H9 (cell line): ENCODE measurements at regions not wholly inside any gene's neighbourhood (a gene's known extent, or its start where the extent isn't known, plus 50 kb on each side); places are given as distances from the start of the nearest gene placed in this dataset.

ENCODE experiments used
- DNase-seq: peaks from one replicate; pipeline ENCODE4 v3.0.0-alpha.2; 2017
- H2AFZ ChIP-seq: one replicate; pipeline ENCODE4 v1.6.1; 2013; ENCODE audit warnings: mild to moderate bottlenecking, low read length, control low read depth, moderate library complexity
- H2AK5ac ChIP-seq: 2 replicates; pipeline ENCODE4 v1.6.1; 2013; ENCODE audit warnings: low read length, control low read depth, mixed read lengths; ENCODE audit not compliant: insufficient read length
- H2BK120ac ChIP-seq: one replicate; pipeline ENCODE4 v1.6.1; 2013; ENCODE audit warnings: low read depth, mild to moderate bottlenecking, low read length, control low read depth, inconsistent platforms; ENCODE audit not compliant: poor library complexity, severe bottlenecking
- H2BK12ac ChIP-seq: 2 replicates; pipeline ENCODE4 v1.6.1; 2013; ENCODE audit warnings: low read length, control low read depth, mixed read lengths, low read depth; ENCODE audit not compliant: insufficient read length
- H2BK15ac ChIP-seq: 2 replicates; pipeline ENCODE4 v1.6.1; 2013; ENCODE audit warnings: low read depth, low read length, control low read depth
- H2BK20ac ChIP-seq: one replicate; pipeline ENCODE4 v1.6.1; 2013; ENCODE audit warnings: low read depth, mild to moderate bottlenecking, low read length, control low read depth, inconsistent platforms; ENCODE audit not compliant: poor library complexity, severe bottlenecking
- H2BK5ac ChIP-seq: 2 replicates; pipeline ENCODE4 v1.6.1; 2013; ENCODE audit warnings: low read length, control low read depth, mixed read lengths; ENCODE audit not compliant: insufficient read length
- H3K14ac ChIP-seq: 2 replicates; pipeline ENCODE4 v1.6.1; 2013; ENCODE audit warnings: low read length, control low read depth; ENCODE audit not compliant: insufficient read depth
- H3K18ac ChIP-seq: 2 replicates; pipeline ENCODE4 v1.6.1; 2013; ENCODE audit warnings: low read depth, mild to moderate bottlenecking, mixed read lengths, low read length, control low read depth; ENCODE audit not compliant: insufficient read length
- H3K23ac ChIP-seq: 2 replicates; pipeline ENCODE4 v1.6.1; 2013; ENCODE audit warnings: low read length, control low read depth, mixed read lengths, low read depth; ENCODE audit not compliant: insufficient read length
- H3K23me2 ChIP-seq: 2 replicates; pipeline ENCODE4 v1.6.1; 2013; ENCODE audit warnings: low read depth, mild to moderate bottlenecking, mixed read lengths, low read length, control low read depth; ENCODE audit not compliant: insufficient read length, poor library complexity, severe bottlenecking
- H3K27ac ChIP-seq: 2 replicates; pipeline ENCODE4 v1.5.1; 2013; ENCODE audit warnings: low read length, control low read depth, mixed read lengths, low read depth; ENCODE audit not compliant: insufficient read length
- H3K27me3 ChIP-seq: 2 replicates; pipeline ENCODE4 v1.6.1; 2013; ENCODE audit warnings: low read length, control low read depth, inconsistent platforms; ENCODE audit not compliant: insufficient read depth
- H3K4ac ChIP-seq: 2 replicates; pipeline ENCODE4 v1.6.1; 2013; ENCODE audit warnings: low read depth, mild to moderate bottlenecking, control low read depth, inconsistent platforms, low read length, moderate library complexity
- H3K4me1 ChIP-seq: 2 replicates; pipeline ENCODE4 v1.6.1; 2013; ENCODE audit warnings: low read length, control low read depth, inconsistent platforms; ENCODE audit not compliant: insufficient read depth
- H3K4me2 ChIP-seq: 2 replicates; pipeline ENCODE4 v1.6.1; 2013; ENCODE audit warnings: low read length, control low read depth, mixed read lengths; ENCODE audit not compliant: insufficient read length, insufficient read depth
- H3K56ac ChIP-seq: 2 replicates; pipeline ENCODE4 v1.6.1; 2013; ENCODE audit warnings: low read depth, mild to moderate bottlenecking, mixed read lengths, low read length, control low read depth; ENCODE audit not compliant: insufficient read length
- H3K79me1 ChIP-seq: 2 replicates; pipeline ENCODE4 v1.6.1; 2013; ENCODE audit warnings: low read depth, mild to moderate bottlenecking, moderate library complexity, low read length, control low read depth, inconsistent platforms; ENCODE audit not compliant: insufficient read depth, poor library complexity, severe bottlenecking
- H3K79me2 ChIP-seq: 2 replicates; pipeline ENCODE4 v1.6.1; 2013; ENCODE audit warnings: low read length, control low read depth, inconsistent platforms; ENCODE audit not compliant: insufficient read depth
- H3K9ac ChIP-seq: 2 replicates; pipeline ENCODE4 v1.6.1; 2013; ENCODE audit warnings: low read length, control low read depth, mixed read lengths; ENCODE audit not compliant: insufficient read length; ENCODE audit errors: extremely low read depth
- H3K9me3 ChIP-seq: one replicate; pipeline ENCODE4 v1.6.1; 2013; ENCODE audit warnings: low read depth, low read length, inconsistent platforms; ENCODE audit not compliant: control insufficient read depth
- H3T11ph ChIP-seq: one replicate; pipeline ENCODE4 v1.6.1; 2013; ENCODE audit warnings: mild to moderate bottlenecking, low read length, control low read depth, inconsistent platforms
- H4K20me1 ChIP-seq: one replicate; pipeline ENCODE4 v1.6.1; 2013; ENCODE audit not compliant: control insufficient read depth, insufficient read length, insufficient read depth
- H4K5ac ChIP-seq: 2 replicates; pipeline ENCODE4 v1.6.1; 2013; ENCODE audit warnings: low read depth, mild to moderate bottlenecking, mixed read lengths, low read length, control low read depth; ENCODE audit not compliant: insufficient read length
- H4K8ac ChIP-seq: replicated peaks from 2 replicates; pipeline ENCODE4 v1.6.1; 2013; ENCODE audit warnings: low read length, control low read depth, mixed read lengths, low read depth; ENCODE audit not compliant: insufficient read length
- H4K91ac ChIP-seq: 2 replicates; pipeline ENCODE4 v1.6.1; 2013; ENCODE audit warnings: low read depth, mild to moderate bottlenecking, moderate library complexity, mixed read lengths, low read length, control low read depth; ENCODE audit not compliant: insufficient read length
- H3K27ac Mint-ChIP-seq, 3 experiments: 2 replicates in 2 of 3; 3 replicates in 1 of 3; pipeline ENCODE4 v1.8.0; 2020 to 2021; ENCODE audit warnings: mixed read lengths in 3 of 3, mild to moderate bottlenecking in 1 of 3, moderate library complexity in 1 of 3
- H3K27me3 Mint-ChIP-seq: 2 replicates; pipeline ENCODE4 v1.8.0; 2021; ENCODE audit warnings: low read depth, mild to moderate bottlenecking, moderate library complexity, mixed read lengths
- H3K36me3 Mint-ChIP-seq, 3 experiments: 2 replicates in 2 of 3; 3 replicates in 1 of 3; pipeline ENCODE4 v1.8.0; 2020 to 2021; ENCODE audit warnings: low read depth in 3 of 3, mixed read lengths in 3 of 3; ENCODE audit not compliant: insufficient read depth in 1 of 3
- H3K4me1 Mint-ChIP-seq, 2 experiments: 2 replicates each; pipeline ENCODE4 v1.8.0; 2020; ENCODE audit warnings: mixed read lengths in 2 of 2
- H3K4me3 Mint-ChIP-seq, 2 experiments: 2 replicates in 1 of 2; 3 replicates in 1 of 2; pipeline ENCODE4 v1.8.0; 2020 to 2021; ENCODE audit warnings: mild to moderate bottlenecking in 2 of 2, mixed read lengths in 2 of 2, moderate library complexity in 1 of 2
- H3K9me3 Mint-ChIP-seq, 2 experiments: 2 replicates in 1 of 2; 3 replicates in 1 of 2; pipeline ENCODE4 v1.8.0; 2020; ENCODE audit warnings: mild to moderate bottlenecking in 2 of 2, mixed read lengths in 2 of 2, moderate library complexity in 1 of 2
- WGBS: extraction: QIAGEN DNeasy Blood & Tissue Kit; methylation state at CpG from one replicate; pipeline ENCODE4 v1.1.7; 2013; ENCODE audit warnings: missing lambda C conversion rate, low lambda C conversion rate, mixed read lengths; ENCODE audit not compliant: insufficient read length; ENCODE audit errors: extremely low coverage; 5-methylcytosine and 5-hydroxymethylcytosine counted together
- TF ChIP-seq, protein P1 (sequence below): fragments of 200-600 bp; sonication (generic); conservative IDR thresholded peaks from 3 replicates; pipeline ENCODE4 v1.8.0; 2021; ENCODE audit warnings: antibody characterized with exemption, mild to moderate bottlenecking

DNA sequence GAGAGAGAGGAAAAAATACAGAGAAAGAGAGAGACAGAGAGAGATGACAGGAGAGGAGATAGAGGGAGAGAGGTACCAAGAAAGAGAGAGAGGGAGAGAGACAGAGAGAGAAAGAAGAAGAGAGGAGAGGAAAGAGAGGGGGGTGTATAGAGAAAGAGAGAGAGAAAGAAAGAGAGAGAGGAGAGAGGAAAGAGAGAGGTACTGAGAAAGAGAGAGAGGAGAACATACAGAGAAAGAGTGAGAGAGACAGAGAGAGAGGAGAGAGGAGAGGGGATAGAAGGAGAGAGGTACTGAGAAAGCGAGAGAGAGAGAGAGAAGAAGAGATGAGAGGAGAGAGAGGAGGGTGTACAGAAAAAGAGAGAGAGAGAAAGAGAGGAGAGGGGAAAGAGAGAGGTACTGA is 269.4 kb downstream of the CRLF2 start:
- no peak overlapping the region for H2AFZ ChIP-seq
- no peak overlapping the region for H3K27ac ChIP-seq
- no peak overlapping the region for H2BK5ac ChIP-seq
- H3K4me1 Mint-ChIP-seq: peaks cover 13 to 23% of the 10 kb centered on the region in 2 experiments
- H3K4me1 ChIP-seq: no peaks in the 10 kb centered on the region; the same call in 1 of the 2 replicates
- H2BK120ac ChIP-seq: no peak overlapping the region
- H3K4ac ChIP-seq: no peak overlapping the region
- WGBS: no CpG with 5 or more reads among the region's 1 CpG
- no peak overlapping the region for H3K9ac ChIP-seq
- no peak overlapping the region for H2BK20ac ChIP-seq
- no peak overlapping the region for H3K4me3 Mint-ChIP-seq
- H2BK12ac ChIP-seq: no peak overlapping the region
- no peak overlapping the region for H2BK15ac ChIP-seq
- peaks cover 42% of the 10 kb centered on the region for H3K27me3 Mint-ChIP-seq
- H3K36me3 Mint-ChIP-seq: peaks cover 0 to 2% (median 0%) of the 10 kb centered on the region in 3 experiments; a peak in 1 of 7 replicates
- H3K79me1 ChIP-seq: no peaks in the 10 kb centered on the region
- DNase-seq: no peak
- H4K5ac ChIP-seq: no peak overlapping the region
- H3K27me3 ChIP-seq: peaks cover 3% of the 10 kb centered on the region; the same call in 1 of the 2 replicates
- no peak overlapping the region for H3T11ph ChIP-seq
- no peaks in the 10 kb centered on the region for H3K9me3 ChIP-seq
- TF ChIP-seq, protein P1, sequence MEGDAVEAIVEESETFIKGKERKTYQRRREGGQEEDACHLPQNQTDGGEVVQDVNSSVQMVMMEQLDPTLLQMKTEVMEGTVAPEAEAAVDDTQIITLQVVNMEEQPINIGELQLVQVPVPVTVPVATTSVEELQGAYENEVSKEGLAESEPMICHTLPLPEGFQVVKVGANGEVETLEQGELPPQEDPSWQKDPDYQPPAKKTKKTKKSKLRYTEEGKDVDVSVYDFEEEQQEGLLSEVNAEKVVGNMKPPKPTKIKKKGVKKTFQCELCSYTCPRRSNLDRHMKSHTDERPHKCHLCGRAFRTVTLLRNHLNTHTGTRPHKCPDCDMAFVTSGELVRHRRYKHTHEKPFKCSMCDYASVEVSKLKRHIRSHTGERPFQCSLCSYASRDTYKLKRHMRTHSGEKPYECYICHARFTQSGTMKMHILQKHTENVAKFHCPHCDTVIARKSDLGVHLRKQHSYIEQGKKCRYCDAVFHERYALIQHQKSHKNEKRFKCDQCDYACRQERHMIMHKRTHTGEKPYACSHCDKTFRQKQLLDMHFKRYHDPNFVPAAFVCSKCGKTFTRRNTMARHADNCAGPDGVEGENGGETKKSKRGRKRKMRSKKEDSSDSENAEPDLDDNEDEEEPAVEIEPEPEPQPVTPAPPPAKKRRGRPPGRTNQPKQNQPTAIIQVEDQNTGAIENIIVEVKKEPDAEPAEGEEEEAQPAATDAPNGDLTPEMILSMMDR: no peak
- H3K23me2 ChIP-seq: no peaks in the 10 kb centered on the region
- H3K79me2 ChIP-seq: no peaks in the 10 kb centered on the region
- no peak overlapping the region for H3K14ac ChIP-seq
- no peaks in the 10 kb centered on the region for H4K20me1 ChIP-seq
- H3K27ac Mint-ChIP-seq: no peak overlapping the region
- H3K4me2 ChIP-seq: no peak overlapping the region
- no peak overlapping the region for H2AK5ac ChIP-seq
- no peak overlapping the region for H4K91ac ChIP-seq
- H3K23ac ChIP-seq: no peak overlapping the region
- H3K18ac ChIP-seq: no peak overlapping the region
- peaks cover 2 to 3% of the 10 kb centered on the region in 2 experiments; a peak in 1 of 5 replicates for H3K9me3 Mint-ChIP-seq
- H3K56ac ChIP-seq: no peak overlapping the region
- no peak overlapping the region for H4K8ac ChIP-seq
